ENCODE measurements at regions not wholly inside any gene's neighbourhood (a gene's known extent, or its start where the extent isn't known, plus 50 kb on each side); places are given as distances from the start of the nearest gene placed in this dataset.
"Not testable (repeated sequence)": the region's sequence is repeated elsewhere in the genome, so short reads cannot be mapped to it uniquely, and the experiment has no call there.

GRCh38 chr18:66377291-66377690, 226.6 kb downstream of the CDH19 start:
- H3K27ac ChIP-seq (replicated peaks), result no peak overlapping the region
- TF ChIP-seq POLR2AphosphoS5 (IDR thresholded peaks at IDR 0.05; ENCODE audit: low read depth) (no peak), REST (IDR thresholded peaks at IDR 0.05; ENCODE audit: insufficient replicate concordance, low read depth) (no peak), SPI1 (IDR thresholded peaks at IDR 0.05; ENCODE audit: borderline replicate concordance, low read depth) (no peak), GABPA (IDR thresholded peaks at IDR 0.05; ENCODE audit: low read depth) (no peak)
- TF ChIP-seq, protein P1, sequence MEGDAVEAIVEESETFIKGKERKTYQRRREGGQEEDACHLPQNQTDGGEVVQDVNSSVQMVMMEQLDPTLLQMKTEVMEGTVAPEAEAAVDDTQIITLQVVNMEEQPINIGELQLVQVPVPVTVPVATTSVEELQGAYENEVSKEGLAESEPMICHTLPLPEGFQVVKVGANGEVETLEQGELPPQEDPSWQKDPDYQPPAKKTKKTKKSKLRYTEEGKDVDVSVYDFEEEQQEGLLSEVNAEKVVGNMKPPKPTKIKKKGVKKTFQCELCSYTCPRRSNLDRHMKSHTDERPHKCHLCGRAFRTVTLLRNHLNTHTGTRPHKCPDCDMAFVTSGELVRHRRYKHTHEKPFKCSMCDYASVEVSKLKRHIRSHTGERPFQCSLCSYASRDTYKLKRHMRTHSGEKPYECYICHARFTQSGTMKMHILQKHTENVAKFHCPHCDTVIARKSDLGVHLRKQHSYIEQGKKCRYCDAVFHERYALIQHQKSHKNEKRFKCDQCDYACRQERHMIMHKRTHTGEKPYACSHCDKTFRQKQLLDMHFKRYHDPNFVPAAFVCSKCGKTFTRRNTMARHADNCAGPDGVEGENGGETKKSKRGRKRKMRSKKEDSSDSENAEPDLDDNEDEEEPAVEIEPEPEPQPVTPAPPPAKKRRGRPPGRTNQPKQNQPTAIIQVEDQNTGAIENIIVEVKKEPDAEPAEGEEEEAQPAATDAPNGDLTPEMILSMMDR (IDR thresholded peaks at IDR 0.05; ENCODE audit: insufficient read depth, low read length), result no peak
- no peaks in the 10 kb centered on the region for H3K27me3 ChIP-seq (ENCODE audit: insufficient read depth, poor library complexity, severe bottlenecking)
- DNase-seq (ENCODE audit: low read depth in 1 of 2, low spot score in 1 of 2), result no peak
- no peak overlapping the region for H3K4me3 ChIP-seq (replicated peaks; ENCODE audit: insufficient read depth, low read length)

DNA sequence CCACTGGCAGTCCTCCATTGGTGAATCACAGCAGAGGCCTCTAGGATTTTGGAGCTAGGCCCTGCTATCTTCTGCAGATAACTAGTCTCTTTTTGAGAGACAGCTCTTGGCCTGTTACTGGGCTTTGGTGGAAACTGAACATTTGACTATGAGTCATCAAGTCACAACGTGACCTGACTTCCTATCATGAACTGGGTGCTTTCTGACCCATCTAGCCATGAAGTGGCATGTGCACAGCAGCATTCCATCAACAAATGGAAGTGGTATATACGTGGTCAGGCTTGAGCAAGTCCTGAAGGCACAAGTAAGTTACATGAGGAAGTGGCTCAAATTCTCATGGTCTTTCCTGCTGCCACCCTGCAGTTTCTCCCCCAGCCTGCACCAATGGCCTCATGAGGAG, 228.5 kb downstream of the CDH19 start:
- H3K27ac ChIP-seq (replicated peaks), result not testable (repeated sequence)

DNA sequence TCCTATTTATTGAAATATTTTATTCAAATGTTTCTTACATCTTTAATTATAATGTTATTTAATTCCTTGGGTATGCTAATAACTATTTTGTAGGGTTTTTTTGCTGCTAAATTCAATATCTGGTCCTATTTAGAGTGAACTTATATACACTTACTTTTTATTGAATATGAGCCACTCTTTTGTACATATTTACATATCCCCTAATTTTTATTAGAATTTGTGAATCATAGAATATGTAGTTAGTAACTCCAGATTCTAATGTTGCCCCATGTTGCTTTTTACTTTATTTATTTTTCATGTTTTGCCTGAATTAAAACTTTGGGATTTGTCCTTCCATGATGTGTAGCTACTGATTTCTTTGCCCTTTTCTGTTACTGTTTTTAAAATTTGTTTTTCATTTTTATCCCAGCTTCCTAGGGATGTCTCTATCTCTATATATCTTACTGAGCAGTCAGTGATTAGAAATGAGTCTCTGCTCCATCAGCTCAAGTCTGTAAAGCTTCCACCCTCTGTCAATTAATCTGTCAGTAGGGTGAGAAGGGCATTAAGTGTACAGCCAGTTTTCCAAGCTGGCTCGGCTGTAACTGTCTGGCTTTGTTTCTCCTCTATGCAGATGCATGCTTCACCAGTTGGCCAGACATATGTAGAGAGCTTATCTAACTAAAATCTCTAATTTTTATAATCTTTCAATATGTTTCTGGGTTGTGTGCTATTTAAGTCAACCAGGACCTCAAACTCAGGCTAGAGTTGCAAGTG, 256.9 kb downstream of the CDH19 start:
- Histone ChIP-seq H3K27me3 (ENCODE audit: insufficient read depth, poor library complexity, severe bottlenecking) (no peaks in the 10 kb centered on the region), H3K4me3 (replicated peaks; ENCODE audit: insufficient read depth, low read length) (no peak overlapping the region), H3K27ac (replicated peaks) (no peak overlapping the region)
- DNase-seq (ENCODE audit: low read depth in 1 of 2, low spot score in 1 of 2), result no peak
- TF ChIP-seq GABPA (IDR thresholded peaks at IDR 0.05; ENCODE audit: low read depth) (no peak), POLR2AphosphoS5 (IDR thresholded peaks at IDR 0.05; ENCODE audit: low read depth) (no peak)
- TF ChIP-seq, protein P1 (IDR thresholded peaks at IDR 0.05; ENCODE audit: insufficient read depth, low read length), result no peak

More for the DNA sequence above, 228.5 kb downstream of the CDH19 start:
- not testable (repeated sequence) for DNase-seq (ENCODE audit: low read depth in 1 of 2, low spot score in 1 of 2); H3K27me3 ChIP-seq (ENCODE audit: insufficient read depth, poor library complexity, severe bottlenecking); H3K4me3 ChIP-seq (replicated peaks; ENCODE audit: insufficient read depth, low read length)

DNA sequence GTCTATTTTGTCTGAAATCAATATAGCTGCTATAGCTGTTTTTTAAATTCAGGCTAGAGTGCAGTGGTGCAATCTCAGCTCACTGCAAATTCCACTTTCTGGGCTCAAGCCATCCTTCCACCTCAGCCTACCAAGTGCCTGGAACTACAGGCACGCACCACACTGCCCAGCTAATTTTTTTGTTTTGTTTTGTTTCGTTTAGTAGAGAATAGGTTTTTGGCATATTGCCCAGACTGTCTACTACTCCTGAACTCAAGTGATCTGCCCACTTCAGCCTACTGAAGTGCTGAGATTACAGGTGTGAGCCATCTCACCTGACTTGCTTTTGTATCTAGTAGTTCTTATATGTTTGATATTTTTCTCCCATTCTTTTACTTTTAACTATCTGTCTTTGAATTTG, 259.7 kb downstream of the CDH19 start:
- H3K27me3 ChIP-seq (ENCODE audit: insufficient read depth, poor library complexity, severe bottlenecking), result no peaks in the 10 kb centered on the region
- no peak overlapping the region for H3K27ac ChIP-seq (replicated peaks)
- no peak for DNase-seq (ENCODE audit: low read depth in 1 of 2, low spot score in 1 of 2)
- TF ChIP-seq SPI1 (IDR thresholded peaks at IDR 0.05; ENCODE audit: borderline replicate concordance, low read depth), result no peak
- no peak for TF ChIP-seq POLR2AphosphoS5 (IDR thresholded peaks at IDR 0.05; ENCODE audit: low read depth)
- TF ChIP-seq, protein P1 (IDR thresholded peaks at IDR 0.05; ENCODE audit: insufficient read depth, low read length), result no peak
- no peak for TF ChIP-seq REST (IDR thresholded peaks at IDR 0.05; ENCODE audit: insufficient replicate concordance, low read depth)
- no peak for TF ChIP-seq GABPA (IDR thresholded peaks at IDR 0.05; ENCODE audit: low read depth)
- no peak overlapping the region for H3K4me3 ChIP-seq (replicated peaks; ENCODE audit: insufficient read depth, low read length)

All from HL-60 (cell line).